Right hindlimb (tissue), 1 donor: ENCODE measurements at regions not wholly inside any gene's neighbourhood (a gene's known extent, or its start where the extent isn't known, plus 50 kb on each side); places are given as distances from the start of the nearest gene placed in this dataset.
"Not testable (repeated sequence)": the region's sequence is repeated elsewhere in the genome, so short reads cannot be mapped to it uniquely, and the experiment has no call there.

Experiments used
- DNase-seq: peaks from one replicate; pipeline ENCODE4 v3.0.0-alpha.2; 2018

DNA sequence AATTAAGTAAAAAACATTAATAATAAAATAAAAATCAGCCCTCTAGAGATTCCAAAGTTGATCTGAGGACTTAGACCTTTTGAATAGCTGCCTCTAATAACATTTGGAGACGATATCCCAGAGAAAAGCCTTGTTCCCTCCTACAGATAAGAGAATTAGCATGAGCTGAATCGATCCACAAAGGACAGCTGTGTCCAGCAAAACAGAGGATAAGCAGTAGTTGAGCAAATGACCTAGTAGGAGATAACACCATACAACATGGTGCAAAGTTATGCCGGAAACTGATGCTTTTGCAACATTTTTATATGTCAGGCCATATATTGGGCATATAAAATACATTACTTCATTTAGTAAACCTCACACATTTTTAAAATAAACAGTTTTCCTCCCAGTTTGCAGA lies 212.2 kb upstream of the PRR16 start:
- no peak for DNase-seq

DNA sequence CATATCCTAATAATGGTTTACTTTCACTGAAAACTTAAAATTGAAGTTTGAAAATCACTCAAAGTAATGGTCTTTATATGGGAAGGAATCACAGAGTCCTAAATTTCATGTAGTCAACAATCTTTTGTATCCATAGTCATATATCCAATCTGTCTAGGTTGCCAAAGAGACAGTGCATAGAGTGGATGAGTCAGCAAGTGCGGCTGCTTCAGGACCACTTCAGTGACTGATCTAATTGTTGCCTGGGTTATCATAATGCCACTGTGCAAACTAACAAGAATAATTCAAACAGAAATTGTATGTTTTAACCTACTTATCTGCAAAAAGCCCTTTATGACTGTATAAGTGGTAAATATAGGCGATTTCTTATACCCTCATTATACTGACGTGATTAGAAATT lies 211.3 kb upstream of the PRR16 start:
- DNase-seq = no peak

DNA sequence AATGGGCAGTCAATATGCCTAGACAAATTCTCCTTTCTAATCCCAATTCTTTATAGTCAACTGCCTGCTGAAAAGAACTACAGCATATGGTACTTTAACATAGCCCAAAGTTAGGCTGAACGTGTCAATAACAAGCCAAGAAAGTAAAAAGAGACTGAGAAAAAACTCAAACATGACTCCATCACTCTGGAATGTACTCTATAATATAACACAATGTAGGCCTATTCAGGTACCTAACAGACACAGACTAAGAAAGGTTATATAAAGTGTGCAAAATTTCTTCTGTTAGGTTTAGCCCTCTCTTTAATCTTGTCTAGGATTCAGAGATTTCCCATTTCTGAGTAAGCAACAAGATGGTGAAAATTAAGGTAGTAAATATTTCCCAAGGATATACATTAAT lies 209.7 kb upstream of the PRR16 start:
- no peak for DNase-seq

DNA sequence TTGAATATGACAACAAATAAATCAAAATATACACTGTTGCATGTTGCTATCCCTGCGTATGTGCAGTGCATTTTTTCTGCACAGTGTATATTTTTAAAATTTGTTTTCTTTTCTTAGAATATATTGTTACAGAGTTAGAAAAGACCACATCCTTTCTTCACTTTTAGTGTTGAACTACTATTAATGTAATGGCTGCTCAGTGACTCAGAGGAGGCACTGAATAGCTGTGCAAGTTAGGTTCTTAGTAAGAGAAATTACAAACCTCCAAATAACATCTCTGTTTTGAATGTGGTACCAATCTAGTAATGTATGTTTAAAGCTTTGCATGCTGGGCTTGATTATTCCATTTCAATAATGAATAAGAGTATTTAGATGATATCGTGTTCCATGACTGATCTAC lies 208.9 kb upstream of the PRR16 start:
- DNase-seq = no peak

DNA sequence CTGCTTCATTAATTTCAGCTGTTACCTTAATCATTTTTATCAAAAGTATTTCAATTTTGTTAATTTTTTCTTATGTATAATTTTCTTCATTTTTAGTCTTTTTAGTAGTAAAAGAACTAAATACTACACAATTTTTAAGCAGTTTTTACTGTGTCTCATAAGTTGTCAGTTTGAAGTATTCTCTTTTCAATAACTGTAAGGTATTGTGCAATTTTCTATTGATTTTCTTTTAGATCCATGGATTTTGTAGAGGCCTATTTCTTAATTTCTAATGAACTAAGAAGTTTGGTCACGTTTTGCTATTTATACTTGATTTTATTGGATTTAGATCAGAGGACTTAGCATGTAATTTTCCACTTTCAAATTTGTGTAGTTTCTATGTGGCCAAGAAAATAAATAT lies 207.7 kb upstream of the PRR16 start:
- no peak for DNase-seq

DNA sequence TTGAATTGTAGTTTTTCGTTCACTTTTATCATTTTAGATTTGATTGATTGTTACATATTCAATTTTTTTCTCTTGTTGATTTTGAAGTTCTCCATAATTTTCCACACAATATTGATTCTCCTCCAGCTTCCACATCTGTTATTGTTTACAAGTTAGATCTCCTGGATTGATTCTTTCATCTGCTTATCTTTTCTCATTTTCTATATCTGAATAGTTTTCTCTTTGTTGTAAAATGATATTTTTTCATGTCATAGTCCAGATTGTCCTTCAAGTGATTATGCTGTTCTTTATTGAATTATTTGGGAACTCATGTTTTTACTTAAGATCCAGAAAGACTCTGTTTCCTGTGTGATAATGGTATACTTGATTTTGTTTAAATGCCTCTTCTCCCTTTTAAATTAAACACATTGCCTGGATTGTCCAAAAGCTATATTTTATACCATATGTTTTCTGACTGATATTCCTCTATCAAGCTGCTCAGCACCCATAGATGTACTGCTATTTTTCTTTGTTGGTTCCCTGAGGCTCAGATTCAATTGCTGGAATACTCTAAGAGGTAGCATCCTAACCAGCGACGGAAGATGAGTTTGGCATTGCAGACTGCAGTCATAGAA lies 206.6 kb upstream of the PRR16 start:
- DNase-seq = no peak

DNA sequence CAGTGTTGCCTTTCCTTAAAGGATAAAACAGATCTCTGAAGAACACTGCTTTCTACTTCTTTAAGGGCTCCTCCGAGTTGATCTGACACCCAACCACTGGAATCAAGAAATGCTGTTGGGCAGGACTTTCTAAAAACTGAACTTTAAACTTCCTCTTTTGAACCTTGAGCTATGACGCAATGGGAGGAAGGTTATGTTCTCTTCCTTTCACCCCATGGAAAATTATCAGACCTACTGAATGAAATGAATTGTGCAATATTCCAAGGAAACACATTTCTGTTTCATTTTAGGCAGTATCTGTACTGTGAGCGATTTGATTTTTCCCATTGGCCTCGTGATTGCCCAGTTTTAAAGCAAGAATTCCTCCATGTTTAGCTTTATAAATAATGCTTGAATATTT lies 206.0 kb upstream of the PRR16 start:
- no peak for DNase-seq

DNA sequence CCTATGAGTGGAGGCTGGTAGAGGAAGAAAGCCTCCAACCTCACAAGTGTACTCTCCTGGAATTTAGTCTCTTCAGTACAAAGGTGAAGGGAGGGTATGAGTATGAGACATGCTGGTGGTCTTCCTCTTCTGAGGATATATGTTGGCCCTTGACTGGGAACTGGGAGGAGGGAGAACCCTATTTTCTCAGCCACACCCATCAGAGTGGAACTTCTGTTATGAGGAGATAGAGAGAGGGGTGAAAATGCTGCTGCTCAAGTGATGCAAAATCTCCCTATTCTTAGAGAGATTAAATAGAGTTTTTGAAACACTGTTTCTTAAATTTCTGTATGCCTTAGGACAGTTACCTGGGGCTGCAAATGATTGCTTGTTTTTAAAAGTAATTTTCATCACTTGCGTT lies 203.4 kb upstream of the PRR16 start:
- DNase-seq = no peak

DNA sequence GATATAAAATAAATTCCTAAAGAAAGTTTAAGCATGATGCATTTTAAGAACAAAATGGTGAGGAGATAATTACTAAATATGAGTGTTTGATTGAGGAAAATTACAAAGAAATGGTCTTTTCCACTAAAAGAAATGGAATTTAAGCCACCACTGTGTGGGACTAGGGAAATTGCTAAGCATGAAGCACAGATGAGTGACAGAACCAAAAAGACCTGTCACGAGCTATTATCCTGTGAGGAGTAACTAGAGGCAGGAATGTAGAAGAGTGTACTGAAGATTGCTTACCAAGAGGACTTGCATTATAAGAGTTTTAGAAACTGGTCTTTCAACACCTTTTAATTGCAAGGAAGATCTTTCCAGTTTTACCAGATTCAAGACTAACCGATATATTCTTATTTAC lies 193.6 kb upstream of the PRR16 start:
- DNase-seq = no peak

DNA sequence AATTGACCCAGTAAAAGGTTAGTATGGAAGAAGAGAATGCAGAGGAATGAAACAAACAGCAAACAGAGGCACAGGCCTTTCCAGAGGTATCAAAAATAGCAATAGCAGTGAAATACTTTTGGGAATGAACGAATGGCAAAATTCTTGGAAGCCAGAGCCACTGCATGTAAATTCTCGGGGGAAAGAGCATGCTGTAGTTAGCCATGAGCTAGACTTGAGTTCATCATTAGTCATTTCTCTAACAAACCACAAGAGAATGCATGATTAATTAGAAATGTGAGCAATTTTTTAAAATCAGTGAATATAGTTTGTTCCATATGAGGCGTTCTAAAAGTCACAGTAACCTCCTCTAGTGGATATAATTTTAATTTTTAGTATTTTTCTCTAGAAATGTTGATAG lies 170.3 kb upstream of the PRR16 start:
- DNase-seq = no peak

DNA sequence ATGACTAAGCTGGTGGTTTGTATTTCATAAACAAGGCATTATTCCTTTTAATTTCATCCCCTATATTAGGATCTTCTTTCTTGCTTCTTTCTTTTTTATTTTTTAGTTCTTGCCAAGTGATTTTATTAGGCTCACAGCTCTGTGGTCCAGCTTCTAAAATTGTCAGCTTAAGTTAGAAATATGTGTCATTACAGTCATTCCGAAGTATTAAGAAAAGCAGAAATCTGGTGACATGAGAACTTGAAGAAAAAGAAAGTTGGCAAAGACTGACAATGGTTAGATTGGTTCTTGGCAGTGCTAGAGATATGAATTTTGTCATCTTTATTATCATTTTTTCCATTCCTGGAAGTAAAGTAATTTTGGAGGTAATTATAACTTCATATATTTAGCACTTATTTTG lies 166.5 kb upstream of the PRR16 start:
- DNase-seq = no peak

DNA sequence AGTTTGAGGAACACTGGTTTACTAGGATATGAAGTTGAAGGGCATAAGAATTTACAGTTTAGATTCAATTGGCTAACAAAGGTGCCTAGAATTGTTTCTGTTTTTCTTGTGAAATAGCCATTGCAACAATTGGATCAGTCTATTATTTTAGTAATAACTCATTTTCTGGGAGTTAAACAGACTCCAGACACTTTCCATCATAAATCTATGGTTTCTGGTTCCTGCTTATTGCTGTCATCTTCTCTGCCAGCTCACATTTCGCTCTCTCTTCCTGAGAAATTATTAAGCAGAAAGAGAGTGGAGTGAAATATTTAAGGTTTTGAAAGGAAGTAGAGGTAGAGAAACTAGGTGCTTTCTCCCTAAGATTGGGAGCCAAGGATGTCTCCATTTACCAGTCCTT lies 165.1 kb upstream of the PRR16 start:
- DNase-seq = no peak

DNA sequence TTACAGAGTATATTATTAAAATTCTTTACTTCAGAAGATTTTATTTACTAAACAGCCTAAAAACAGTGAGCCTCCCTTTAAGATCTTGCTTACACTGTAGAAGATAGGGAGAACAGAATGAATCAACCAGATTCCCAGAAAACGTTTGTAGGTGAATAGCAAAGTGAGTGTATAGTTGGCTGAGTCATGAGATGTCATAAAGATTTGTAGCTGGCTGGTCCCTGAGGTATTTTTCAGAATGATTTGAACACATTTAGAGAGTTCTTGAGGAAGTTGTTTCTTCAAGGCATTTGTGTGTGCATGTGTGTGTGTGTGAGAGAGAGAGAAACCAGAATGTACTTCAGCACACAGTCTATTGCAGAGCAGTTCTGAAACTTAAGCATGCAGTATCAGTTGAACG lies 159.4 kb upstream of the PRR16 start:
- no peak for DNase-seq

DNA sequence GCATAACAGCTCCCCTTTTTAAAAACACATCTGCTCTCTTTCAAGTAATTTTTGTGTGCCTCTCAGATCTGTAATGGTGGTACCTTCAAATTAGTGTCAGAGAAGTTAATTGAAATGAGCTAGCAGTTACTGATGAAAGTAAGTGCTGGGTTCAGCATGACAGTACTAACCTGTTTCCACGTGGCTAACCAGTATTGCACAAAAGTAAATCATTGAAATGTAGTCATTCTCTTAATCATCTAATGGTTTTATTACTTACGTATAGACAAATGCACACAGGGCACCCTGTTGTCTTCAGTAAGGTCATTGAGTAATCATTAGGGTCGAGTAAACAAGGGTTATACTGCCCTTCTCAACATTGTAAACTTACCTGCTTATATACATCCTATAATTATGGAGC lies 157.8 kb upstream of the PRR16 start:
- DNase-seq = no peak

DNA sequence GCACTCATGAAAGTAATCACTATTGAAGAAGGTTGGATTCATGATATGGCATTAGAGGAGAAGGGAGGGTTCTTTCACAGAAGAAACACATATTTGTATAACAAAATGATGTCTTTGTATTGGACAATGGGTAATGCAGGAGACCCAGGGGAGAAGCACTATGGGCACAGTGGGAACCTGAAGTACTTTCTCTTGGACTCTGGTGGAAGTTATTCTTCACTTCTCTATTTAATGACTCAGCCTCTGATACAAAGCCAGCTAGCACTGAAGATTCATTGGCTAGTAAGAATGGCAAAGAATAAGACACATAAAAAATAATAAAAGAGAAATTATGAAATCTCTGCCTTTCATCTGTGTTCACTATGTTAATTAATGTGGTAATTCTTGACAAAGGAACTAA lies 149.9 kb upstream of the PRR16 start:
- no peak for DNase-seq

DNA sequence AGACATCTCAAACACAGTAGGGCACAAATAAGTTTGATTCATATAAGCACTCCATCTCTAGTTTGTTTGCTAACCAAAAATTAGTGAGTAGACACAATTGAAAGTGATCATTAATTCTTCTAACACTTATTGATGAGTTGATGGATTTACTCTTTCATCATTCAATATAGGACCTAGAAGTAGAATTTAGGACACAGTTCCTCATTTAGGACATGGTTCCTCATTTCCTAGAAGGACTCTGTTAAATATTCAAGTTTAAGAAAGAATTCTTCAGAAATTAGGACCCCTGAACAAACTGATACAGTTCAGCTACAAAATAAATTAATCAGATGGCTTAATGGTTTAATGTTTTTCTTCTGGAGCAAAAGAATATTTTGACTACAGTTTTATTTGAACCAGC lies 143.5 kb upstream of the PRR16 start:
- no peak for DNase-seq

DNA sequence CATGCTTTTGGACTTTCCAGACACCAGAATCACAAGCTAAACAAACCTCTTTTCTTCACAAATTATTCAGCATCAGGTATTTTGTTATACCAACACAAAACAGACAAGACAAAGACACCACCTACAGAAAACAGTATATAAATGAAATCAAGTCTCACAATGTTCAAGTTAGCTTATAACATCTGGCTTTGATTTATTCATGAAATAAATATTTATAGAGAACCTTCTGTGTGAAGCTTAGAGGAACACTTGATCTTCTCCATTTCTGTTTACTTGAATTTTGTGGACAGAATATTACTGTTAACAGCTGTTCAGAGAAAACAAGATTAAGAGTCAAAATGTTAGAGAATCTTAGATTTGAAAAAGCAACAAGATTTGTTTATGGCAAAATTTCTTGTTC lies 137.4 kb upstream of the PRR16 start:
- no peak for DNase-seq

DNA sequence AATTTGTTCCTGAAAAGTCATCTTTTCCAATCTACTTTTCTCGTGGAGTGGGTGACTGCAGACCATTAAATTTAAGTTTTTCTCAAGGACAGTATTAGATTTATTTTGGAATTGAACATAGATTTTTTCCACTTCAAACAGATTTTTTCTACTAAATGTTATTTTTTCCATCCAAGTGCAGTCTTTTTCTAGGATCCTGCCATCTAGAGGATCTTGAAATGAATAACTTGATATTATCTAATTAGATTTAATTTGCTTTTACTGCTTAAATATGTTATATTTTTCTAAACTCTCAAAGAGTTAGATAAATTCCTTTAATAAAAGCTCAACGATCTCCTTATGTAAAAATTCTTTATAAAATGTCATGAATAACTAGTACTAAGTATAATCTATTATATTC lies 136.9 kb upstream of the PRR16 start:
- no peak for DNase-seq

DNA sequence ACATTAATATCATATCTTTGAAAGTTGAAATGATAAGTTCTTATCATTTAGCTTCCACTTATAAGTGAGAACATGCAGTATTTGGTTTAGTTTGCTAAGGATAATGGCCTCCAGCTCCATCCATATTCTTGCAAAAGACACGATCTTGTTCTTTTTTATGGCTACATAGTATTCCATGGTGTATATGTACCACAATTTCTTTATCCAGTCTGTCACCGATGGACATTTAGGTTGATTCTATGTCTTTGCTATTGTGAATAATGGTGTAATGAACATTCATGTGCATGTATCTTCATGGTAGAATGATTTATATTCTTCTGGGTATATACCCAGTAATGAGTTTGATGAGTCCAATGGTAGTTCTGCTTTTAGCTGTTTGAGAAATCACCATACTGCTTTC lies 135.0 kb upstream of the PRR16 start:
- no peak for DNase-seq

DNA sequence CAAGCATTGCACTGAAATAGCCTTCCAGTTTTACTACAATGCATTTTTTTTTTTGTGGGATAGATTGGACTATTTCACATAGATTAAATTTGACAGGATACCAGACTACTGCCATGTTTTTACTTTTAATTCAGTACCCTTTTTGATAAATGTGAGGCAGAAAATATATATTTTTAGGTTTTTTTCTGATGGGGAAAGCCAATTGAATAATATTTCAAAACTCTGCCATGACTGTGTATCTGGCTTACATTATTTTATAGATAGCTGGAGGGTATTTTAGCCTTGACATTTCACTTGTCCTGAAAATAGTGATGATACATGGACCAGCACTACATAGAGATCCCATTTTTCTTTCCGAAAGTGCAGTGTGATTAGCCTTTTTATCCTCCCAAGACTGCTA lies 133.5 kb upstream of the PRR16 start:
- no peak for DNase-seq

DNA sequence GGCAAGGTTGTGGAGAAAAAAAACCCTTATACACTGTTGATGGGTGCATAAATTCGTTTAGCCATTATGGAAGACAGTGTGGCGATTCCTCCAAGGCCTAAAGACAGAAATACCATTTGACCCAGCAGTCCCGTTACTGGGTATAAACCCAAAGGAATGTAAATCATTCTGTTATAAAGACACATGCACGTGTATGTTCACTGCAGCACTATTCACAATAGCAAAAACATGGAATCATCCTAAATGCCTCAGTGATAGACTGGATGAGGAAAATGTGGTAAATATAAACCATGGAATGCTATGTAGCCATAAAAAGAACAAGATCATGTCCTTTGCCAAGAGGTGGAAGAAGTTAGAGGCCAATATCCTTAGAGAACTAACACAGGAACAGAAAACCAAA lies 119.9 kb upstream of the PRR16 start:
- DNase-seq = no peak

DNA sequence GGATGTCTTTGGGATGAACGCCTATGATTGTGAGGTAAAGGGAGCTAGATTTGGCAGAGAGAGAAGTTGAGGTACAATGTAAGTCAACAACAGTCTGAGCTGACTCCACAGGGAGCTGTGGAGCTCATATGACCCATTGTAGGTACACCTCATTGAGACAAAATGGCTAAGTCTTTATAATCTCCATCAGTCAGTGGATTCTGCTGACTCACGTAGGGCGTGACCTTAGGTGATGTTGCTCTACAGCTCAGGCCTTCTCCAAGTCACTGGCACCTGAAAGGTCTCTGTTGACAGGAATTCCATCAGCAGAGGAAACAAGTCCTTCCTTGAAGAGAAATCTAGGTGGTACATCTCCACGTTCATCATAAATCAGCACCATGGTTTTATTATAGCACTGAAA lies 118.2 kb upstream of the PRR16 start:
- no peak for DNase-seq

DNA sequence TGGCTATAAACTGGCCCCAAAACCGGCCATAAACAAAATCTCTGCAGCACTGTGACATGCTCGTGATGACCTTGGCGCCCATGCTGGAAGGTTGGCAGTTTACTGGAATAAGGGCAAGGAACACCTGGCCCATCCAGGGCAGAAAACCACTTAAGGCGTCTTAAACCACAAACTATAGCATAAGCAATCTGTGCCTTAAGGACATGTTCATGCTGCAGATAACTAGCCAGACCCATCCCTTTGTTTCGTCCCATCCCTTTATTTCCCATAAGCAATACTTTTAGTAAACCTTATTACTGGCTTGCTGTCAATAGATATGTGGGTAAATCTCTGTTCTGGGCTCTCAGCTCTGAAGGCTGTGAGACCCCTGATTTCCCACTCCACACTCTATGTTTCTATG lies 113.0 kb upstream of the PRR16 start:
- not testable (repeated sequence) for DNase-seq

DNA sequence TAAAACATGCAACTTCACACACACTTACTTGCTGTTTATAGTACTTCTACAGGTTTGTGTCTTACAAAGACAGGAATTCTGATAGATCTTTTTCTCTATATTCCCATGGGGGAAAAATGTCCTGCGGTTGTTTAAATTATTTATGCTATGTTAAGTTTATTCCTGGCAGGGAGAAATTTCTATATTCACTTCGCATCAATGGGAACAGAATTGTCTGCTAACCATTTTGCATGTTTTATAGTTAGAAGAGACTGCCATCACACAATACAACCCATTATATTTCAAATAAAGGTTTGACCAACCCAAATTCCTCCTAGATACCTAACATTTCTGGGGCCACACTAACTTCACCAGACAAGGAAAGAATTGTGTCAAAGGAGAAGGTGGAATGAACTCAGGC lies 110.0 kb upstream of the PRR16 start:
- no peak for DNase-seq

DNA sequence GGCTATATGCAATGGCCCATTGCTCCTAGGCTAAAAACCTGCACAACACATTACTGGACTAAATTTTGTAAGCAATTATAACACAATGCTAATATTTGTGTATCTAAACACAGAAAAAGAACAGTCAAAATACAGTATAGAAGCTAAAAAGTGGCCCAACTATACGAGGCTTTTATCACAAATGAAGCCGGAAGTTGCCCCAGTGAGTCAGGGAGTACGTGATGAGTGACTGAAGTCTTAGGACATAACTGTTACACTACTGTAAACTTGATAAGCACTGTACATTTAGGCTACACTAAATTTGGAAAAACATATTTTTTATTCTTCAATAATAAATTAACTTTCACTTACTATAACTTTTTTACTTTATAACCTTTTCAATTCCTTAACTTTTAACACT lies 105.2 kb upstream of the PRR16 start:
- DNase-seq = no peak

DNA sequence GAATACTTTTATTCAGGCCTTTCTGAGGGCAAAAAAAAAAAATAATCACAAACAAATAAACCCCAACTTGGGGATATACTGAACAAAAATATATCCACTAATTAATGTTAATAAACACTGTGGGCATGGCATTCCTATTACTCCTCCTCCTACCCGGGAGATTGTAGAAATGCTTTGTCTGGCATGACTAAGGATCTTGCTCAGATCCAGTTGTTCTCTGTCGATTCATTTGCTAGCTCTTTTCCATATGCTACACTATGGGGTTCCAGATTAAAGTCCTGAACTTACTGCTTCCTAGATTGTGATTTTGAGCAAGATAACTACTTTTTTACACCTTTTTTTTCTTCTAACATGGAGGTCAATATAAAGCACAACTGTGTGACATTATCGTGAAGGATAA lies 102.2 kb upstream of the PRR16 start:
- DNase-seq = no peak
